ENCODE measurements at regions not wholly inside any gene's neighbourhood (a gene's known extent, or its start where the extent isn't known, plus 50 kb on each side); places are given as distances from the start of the nearest gene placed in this dataset.

DNA sequence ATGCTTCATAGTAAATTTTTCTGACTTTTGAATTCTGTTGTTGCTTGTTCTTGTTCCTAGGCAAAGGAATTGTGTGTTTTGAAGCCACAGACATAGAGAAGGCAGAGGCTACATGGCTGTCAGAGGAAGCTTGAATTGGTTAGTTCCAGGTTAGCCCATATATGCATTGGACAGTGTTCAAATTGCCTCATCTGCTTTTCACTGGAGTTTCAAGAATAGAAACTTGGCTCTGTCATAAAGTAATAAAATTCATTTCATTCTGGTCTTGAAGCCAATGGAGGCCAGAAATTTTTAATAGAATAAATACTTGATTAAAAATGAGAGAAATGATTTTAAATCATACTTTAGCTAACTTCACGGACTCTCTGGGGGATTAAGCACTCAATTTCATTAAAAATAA is 178.0 kb downstream of the YIPF5 start:
- TF ChIP-seq, protein P1, sequence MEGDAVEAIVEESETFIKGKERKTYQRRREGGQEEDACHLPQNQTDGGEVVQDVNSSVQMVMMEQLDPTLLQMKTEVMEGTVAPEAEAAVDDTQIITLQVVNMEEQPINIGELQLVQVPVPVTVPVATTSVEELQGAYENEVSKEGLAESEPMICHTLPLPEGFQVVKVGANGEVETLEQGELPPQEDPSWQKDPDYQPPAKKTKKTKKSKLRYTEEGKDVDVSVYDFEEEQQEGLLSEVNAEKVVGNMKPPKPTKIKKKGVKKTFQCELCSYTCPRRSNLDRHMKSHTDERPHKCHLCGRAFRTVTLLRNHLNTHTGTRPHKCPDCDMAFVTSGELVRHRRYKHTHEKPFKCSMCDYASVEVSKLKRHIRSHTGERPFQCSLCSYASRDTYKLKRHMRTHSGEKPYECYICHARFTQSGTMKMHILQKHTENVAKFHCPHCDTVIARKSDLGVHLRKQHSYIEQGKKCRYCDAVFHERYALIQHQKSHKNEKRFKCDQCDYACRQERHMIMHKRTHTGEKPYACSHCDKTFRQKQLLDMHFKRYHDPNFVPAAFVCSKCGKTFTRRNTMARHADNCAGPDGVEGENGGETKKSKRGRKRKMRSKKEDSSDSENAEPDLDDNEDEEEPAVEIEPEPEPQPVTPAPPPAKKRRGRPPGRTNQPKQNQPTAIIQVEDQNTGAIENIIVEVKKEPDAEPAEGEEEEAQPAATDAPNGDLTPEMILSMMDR (IDR thresholded peaks at IDR 0.05): no peak
- TF ChIP-seq POLR2A (IDR thresholded peaks at IDR 0.05): no peak
